ENCODE measurements at regions not wholly inside any gene's neighbourhood (a gene's known extent, or its start where the extent isn't known, plus 50 kb on each side); places are given as distances from the start of the nearest gene placed in this dataset.
A peak's percentile ranks its signal among the peaks of the same experiment; 100 is the strongest.

DNA sequence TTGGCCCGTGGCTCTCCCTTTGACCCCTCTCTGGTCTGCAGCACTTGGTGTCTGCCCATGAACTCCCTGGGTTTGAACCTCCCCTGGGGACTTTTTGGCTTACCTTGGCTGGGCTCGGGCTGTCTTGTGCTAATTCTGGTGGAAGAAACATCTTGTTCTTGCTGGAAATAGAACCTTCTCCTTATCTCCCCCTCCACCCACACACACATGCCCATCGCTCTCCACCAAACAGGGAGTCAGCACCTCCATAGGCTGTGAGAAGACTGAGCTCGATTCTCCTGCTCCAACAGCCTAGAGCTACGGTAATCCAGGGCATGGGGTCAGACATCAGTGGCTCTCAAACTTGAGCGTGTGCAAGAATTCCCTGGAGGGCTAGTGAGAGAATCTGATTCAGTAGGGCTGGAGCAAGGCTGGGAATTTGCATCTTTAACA lies 114.4 kb upstream of the SLC22A23 start:
- no peak for DNase-seq (ENCODE audit: extremely low read depth in 1 of 11, low read depth in 9 of 11, low spot score in 4 of 11)

DNA sequence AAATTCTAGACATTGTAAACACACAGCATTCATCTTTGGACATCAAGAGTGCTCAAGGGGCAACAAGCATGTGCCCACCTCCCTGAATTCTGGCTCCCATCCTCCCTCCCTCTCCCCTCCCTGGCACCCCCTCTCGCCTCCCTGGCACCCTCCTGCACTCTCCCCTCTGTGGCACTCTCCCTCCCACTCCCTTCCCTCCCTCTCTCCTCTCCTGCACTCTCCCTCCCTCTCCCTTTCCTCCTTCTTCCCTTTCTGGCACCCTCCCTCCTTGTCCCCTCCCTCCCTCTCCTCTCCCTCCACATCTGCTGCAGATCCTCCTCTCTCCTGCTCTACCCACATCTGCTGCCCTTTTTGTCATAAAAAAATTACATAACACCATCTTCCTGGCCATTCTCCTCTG lies 113.0 kb upstream of the SLC22A23 start:
- DNase-seq (ENCODE audit: extremely low read depth in 1 of 11, low read depth in 9 of 11, low spot score in 4 of 11) = no peak

DNA sequence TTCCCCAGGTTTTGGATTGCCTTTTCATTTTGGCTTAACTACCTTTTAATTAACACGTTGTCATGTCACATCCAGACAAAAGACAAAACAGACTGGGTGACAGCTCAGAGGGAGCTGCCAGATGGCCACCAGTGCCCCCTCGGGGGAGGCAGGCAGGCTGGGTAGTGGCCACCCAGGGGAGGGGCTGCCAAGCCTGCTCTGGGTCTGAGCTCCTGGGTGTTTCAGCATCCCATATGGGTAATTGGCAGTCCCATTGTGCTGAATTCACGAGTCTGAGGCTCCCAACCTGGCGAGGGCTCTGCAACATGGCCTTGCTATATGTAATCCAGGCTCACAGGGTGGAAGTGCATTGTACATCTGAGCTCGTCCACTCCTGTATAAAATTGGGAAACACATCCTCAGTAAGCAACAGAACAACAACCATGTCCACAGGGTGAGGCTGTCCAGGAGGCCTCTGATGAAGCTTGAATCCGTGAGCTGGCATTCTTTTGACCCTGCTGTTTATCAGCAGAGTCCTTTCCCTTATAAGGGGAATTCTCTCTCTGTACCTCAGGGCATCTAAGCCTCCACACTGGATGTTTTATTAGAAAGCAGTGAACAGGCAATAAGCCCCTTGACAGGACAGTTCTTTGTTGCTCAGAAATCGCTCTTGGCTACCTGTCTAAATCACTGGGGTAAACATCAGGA lies 111.7 kb upstream of the SLC22A23 start:
- DNase-seq (ENCODE audit: extremely low read depth in 1 of 11, low read depth in 9 of 11, low spot score in 4 of 11) = no peak

DNA sequence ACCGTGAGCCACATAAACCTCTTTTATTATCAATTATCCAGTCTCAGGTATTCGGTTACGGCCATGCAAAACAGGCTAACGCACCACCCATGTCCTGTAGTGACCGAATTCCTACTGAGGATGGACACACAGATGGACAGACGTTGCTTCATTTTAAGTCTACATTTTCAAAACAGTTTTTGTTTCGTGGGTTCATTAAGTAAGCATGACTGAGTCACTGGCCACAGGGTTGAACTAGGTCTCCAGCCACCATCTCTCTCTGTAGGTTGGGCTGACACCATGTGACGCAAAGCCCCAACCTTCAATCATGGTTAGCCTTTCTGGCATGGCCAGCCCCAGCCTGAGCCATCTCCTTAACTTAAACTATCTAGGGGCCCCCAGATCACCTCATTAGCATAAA lies 110.0 kb upstream of the SLC22A23 start:
- no peak for DNase-seq (ENCODE audit: extremely low read depth in 1 of 11, low read depth in 9 of 11, low spot score in 4 of 11)

DNA sequence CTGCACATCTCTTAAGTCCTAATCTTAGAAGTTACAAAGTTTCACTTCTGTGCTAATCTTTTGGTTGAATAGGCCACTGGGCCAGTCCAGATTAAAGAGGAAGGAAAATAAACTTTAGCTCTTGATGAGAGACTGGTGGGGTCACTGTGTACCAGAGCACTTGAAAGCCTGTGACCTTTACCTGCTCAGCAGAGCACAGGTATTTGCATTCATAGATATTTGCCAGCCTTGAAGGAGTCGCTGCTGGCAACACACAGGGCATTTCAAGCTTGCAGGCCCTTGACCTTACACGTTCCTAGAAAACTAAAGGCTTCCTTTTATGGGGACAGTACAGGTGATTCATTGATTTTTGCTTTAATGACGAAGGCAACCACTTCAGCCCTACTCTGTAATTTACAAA lies 108.4 kb upstream of the SLC22A23 start:
- DNase-seq (ENCODE audit: extremely low read depth in 1 of 11, low read depth in 9 of 11, low spot score in 4 of 11) = no peak

DNA sequence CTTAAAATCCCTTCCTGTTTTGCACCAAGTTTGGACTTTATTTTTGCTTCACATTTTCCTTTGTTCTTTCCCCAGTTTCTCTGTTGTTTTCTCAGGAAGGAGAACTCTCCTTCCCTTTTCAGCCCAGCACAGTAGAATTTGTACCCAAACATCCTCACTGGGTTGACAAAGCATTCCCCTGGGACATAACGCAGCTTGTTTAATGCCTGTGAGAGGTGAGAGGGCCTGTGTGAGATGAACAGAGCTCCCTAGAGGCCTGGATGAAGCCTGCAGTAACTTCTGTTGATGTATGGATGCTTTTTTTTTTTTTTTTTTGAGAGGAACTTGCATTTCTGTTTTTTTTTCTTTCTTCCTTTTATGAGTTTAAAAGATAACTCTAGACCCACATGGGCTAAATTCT lies 104.9 kb upstream of the SLC22A23 start:
- peak in 7 of 11 donors; percentile 19 to 50 (median 28) for DNase-seq (ENCODE audit: extremely low read depth in 1 of 11, low read depth in 9 of 11, low spot score in 4 of 11)

DNA sequence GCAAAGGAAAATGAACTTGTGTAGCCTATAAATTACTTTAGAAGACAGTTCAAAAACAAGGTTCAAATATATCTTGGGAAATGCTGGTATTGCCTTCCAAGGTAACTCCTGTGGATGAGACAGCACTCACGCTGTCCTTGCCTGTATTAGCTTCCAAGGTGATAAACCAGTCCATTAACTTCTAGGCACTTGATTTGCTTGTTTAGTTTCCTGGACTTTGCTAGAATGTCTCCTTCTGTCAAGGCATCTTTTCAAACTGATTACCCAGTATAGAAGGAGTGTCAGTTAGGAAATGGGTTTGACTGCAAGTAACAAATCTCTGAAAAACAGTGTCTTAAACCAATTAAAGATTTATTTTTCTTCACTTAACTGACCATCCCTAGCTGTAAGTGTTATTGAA lies 103.4 kb upstream of the SLC22A23 start:
- DNase-seq (ENCODE audit: extremely low read depth in 1 of 11, low read depth in 9 of 11, low spot score in 4 of 11) = peak in 4 of 11 donors; percentile 26 to 59 (median 48)

DNA sequence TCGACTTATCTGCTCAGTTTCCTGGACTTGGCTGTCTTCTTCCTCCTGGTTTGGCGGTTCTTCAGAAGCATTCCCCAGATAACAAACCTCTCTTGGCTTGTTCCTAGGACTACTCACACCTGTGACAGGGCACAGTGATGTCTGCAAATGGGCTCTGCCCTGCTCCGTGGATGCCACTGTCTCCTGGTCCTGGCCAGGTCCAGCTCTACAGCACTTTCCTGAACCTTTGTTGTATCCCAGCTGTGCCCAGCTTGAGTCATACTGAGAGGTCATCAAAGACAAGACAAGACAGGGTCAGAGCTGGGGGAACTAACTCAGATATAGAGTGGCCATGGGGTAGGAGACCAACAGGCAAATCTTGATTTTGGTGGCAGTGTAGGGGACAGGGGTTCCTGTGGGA lies 102.7 kb upstream of the SLC22A23 start:
- no peak for DNase-seq (ENCODE audit: extremely low read depth in 1 of 11, low read depth in 9 of 11, low spot score in 4 of 11)

DNA sequence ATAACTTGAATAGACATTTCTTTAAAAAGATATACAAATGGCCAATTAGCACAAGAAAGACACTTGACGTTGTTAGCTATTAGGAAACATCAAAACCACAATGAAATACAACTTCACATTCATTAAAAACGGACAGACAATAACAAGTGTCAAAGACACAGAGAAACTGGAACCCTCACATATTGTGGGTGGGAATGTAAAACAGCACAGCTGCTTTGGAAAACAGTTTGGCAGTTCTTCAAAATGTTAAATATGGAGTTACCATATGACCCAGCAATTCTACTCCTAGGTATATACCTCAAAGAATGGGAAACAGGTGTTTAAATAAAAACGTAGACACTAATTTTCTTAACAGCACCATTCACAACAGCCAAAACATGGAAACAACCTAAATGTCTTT lies 100.5 kb upstream of the SLC22A23 start:
- DNase-seq (ENCODE audit: extremely low read depth in 1 of 11, low read depth in 9 of 11, low spot score in 4 of 11) = no peak

DNA sequence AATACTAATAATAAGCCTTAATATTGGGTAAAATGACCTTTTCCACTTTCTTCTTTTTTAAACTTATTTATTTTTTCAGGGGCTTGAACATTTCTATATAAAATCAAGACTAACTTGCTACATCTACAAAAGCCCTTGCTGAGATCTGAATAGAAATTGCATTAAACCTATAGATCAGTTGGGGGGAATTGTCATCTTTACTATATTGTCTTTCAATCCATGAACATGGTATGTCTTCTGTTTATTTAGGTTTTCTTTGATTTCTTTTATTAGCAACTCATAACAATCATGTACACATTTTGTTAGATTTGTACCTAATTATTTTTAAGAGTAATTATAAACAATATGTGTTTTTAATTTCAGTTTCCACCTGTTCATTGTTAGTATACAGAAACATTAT lies 96.4 kb upstream of the SLC22A23 start:
- no peak for DNase-seq (ENCODE audit: extremely low read depth in 1 of 11, low read depth in 9 of 11, low spot score in 4 of 11)

DNA sequence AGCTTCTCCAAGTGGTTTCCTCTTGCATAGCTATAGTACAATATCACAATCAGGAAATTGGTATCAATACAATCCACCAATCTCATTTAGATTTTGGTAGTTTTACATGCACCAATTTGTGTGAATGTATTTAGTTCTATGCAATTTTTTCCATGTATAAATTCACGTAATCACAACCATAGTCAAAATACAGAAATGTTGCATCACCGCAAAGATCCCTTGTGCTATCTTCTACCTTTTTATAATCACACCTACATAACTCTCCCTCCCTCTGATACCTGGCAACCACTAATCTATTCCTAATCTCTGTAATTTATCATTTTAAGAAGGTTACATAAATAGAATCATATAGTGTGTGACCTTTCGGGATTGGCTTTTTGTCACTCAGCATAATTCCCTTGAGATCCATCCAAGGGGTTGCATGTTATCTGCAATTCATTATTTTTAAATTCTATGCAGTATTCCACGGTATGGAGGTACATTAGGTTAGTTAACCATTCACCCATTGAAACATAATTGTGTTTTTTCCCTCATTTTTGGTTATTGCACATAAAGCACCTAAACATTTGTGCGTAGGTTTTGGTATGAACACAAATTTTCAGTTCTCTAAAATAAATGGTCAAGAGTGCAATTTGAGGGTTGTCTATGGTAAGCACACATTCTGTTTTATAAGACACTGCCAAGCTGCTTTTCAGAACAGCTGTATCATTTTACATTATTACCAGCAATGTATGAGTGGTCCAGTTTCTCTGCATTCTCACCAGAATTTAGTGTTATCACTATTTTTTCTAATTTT lies 95.1 kb upstream of the SLC22A23 start:
- DNase-seq (ENCODE audit: extremely low read depth in 1 of 11, low read depth in 9 of 11, low spot score in 4 of 11) = no peak

DNA sequence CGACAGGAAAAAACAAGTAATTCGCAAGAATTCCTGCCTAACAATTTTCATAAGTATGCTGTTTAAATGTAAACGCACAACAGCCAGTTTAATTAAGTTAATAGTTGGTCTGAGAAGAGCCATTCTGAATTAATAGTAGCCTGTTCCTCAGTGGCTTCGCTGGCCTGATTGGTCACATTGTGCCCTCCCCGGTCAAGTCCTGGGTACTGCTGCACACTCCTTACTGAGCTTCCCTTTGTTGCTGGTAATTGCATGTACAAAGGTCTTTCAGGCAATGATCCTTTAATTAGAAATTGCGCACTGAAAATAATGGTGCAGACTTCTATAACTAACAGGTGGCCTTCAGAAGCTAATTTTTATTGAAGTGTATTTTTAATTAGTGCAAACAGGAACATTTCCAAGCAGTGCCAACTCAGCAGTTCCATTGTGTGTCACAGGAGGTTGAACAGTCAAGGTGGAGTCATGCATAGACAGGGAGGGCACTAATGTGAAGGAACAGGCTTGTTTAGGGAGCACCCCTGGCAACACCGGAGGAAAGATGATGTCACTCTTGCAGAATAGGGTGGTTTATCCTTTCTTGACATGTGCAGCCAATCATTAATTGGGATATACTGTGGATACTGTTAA lies 92.6 kb upstream of the SLC22A23 start:
- DNase-seq (ENCODE audit: extremely low read depth in 1 of 11, low read depth in 9 of 11, low spot score in 4 of 11) = no peak

DNA sequence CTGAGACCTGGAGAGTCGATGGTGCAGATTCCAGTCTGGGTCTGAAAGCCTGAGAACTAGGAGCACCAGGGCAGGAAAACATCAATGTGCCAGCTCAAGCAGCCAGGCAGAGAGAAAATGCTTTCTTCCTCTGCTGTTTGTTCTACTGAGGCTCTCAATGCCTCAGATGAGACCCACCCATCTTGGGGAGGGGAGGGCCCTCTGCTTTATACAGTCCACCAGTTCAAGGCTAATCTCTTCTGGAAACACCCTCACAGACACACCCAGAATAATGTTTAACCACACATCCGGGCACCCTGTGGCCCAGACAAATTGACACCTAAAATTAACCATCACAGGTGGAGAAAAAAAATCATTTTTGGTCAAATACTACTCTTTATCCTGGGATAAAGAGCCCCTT lies 89.3 kb upstream of the SLC22A23 start:
- no peak for DNase-seq (ENCODE audit: extremely low read depth in 1 of 11, low read depth in 9 of 11, low spot score in 4 of 11)

DNA sequence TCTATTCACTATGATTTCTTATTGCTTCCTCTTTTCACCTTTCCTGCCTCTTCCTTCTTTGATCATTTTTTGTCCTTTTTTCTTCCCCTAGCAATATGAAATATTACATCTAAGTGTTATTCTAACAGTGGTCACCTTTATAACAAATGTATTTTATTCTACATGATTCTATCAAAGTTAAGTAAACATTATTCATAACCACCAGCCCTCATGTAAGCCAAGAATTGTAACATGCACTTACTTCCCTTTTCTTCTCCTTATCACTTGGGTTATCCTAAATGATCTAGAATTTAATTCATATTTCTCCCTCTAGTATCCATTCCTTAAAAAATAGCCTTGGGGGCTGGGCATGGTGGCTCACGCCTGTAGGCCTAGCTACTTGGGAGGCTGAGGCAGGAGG lies 88.3 kb upstream of the SLC22A23 start:
- DNase-seq (ENCODE audit: extremely low read depth in 1 of 11, low read depth in 9 of 11, low spot score in 4 of 11) = no peak

DNA sequence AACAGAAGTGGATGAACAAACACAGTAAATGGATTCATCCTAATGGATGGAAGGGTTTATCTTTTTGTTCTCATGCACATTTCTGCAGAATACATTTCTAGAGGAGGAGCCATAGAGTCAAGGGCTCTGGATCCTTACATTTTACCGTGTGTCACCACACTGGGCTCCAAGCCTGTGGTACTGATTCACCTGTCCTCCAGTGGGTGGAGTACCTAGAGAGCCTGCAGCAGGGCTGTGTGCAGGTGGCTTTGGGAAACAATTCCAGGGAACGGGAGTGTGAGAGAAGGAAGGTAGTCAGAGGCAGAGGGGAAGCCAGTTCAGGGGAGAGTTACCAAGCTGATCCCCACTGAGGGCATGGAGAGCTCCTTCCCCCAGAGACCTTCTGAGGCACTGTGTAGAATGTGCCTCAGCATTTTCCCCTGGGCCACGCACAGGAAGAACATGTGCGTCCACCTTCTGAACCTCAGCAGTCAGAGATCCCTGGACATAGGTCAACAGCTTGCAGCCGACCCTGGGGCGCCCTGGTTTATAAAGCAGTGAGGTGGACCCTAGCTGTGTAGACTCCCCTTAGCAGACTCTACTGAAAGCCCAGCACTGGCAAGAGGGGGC lies 85.3 kb upstream of the SLC22A23 start:
- no peak for DNase-seq (ENCODE audit: extremely low read depth in 1 of 11, low read depth in 9 of 11, low spot score in 4 of 11)

DNA sequence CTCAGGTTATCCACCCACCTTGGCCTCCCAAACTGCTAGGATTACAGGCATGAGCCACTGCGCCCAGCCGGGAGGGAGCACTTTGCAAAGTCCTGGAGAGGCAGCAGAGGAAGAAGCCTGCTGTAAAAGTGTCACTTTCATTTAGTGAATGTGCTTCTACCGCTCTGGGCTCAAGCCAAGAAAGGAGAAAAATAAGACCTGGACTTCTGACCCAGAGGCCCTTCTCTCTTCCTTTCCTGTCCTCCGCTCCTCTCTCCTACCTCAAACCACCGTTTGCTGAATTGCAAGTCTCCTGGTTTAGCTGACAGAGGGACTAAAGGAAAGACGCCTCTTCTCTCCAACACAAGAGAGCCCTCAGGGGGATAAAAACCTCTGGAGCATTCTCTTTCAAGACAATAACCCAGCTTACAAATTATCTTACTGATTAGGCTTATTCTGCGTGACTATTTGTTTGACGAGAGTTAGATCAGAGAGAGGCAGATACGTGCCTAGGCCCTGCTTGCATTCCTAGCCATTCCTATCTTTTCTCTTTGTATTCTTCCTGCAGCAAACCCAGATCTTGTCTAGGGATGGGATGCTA lies 84.2 kb upstream of the SLC22A23 start:
- peak in 1 of 11 donors; percentile 20 for DNase-seq (ENCODE audit: extremely low read depth in 1 of 11, low read depth in 9 of 11, low spot score in 4 of 11)

DNA sequence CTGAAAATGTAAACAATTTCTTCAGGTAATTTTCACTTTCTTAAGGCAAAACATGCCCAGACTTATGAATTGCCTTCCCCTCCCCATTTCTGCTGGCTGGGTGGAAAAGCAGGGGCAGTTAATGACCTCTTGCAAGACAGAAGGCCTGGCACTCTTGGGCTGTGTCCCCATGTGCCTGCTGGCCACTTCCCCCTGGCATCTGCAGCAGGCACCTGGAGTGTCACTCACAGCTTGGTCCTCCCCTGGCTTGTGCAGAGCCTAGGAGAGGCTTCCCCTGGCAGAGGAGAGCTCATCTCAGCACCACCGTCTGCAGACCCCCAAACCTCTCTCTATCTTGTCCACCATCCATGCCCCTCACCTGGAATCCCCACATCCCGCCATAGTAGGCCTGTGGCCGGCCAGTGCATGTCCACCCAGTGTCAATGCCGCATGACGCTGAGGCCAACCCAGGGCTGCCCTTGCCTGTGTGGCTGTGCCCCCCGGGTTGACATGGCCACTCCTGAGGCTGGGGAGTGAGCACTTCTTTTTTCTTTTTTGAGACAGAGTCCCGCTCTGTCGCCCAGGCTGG lies 83.5 kb upstream of the SLC22A23 start:
- DNase-seq (ENCODE audit: extremely low read depth in 1 of 11, low read depth in 9 of 11, low spot score in 4 of 11) = no peak

DNA sequence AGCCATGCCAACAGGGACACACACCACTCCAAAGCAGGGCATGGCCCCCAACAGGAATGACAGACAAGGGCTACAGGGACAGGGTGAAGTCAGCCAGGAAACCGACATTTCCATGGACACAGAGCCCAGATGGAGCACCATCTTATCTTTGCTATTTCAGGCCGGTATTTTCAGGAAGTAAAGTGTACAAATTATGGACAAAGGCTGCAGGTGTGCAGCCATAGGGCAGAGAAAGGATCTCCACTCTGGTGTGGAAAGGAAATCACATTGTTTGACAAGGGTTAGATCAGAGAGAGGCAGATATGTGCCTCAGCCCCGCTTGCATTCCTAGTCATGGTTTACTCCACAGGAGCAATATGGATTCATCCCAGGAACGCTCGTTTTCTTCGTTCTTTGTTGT lies 81.7 kb upstream of the SLC22A23 start:
- DNase-seq (ENCODE audit: extremely low read depth in 1 of 11, low read depth in 9 of 11, low spot score in 4 of 11) = no peak

DNA sequence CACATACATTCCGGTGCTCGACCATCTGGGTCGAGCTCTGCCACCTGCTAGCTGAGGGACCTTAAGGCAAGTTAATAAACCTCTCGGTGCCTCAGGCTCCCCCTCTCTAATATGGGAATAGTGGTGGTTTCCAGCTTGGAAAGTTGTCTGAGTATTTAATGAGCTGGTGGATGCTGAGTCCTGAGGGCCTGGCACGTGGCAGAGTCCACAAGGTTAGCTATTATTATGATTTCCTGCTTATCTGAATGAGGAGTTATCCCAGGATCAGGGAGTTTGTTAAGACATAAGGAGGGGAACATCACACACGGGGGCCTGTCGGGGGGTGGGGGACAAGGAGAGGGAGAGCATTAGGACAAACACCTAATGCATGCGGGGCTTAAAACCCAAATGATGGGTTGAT lies 80.1 kb upstream of the SLC22A23 start:
- DNase-seq (ENCODE audit: extremely low read depth in 1 of 11, low read depth in 9 of 11, low spot score in 4 of 11) = no peak
